IPS-18a (cell line): ENCODE measurements at regions not wholly inside any gene's neighbourhood (a gene's known extent, or its start where the extent isn't known, plus 50 kb on each side); places are given as distances from the start of the nearest gene placed in this dataset.

ENCODE experiments used
- H3K27ac ChIP-seq: one replicate; pipeline ENCODE4 v1.5.1; 2013; ENCODE audit warnings: low read length
- H3K27me3 ChIP-seq: one replicate; pipeline ENCODE4 v1.6.1; 2013; ENCODE audit warnings: mild to moderate bottlenecking, low read length; ENCODE audit not compliant: control insufficient read depth, insufficient read depth
- H3K36me3 ChIP-seq: one replicate; pipeline ENCODE4 v1.6.1; 2013; ENCODE audit warnings: low read depth, low read length; ENCODE audit not compliant: control insufficient read depth
- H3K4me1 ChIP-seq: one replicate; pipeline ENCODE4 v1.6.1; 2013; ENCODE audit warnings: low read depth, low read length; ENCODE audit not compliant: control insufficient read depth
- H3K4me3 ChIP-seq: one replicate; pipeline ENCODE4 v1.5.1; 2013; ENCODE audit warnings: low read length
- H3K9ac ChIP-seq: one replicate; pipeline ENCODE4 v1.6.1; 2013; ENCODE audit warnings: mild to moderate bottlenecking, low read length, moderate library complexity
- H3K9me3 ChIP-seq: one replicate; pipeline ENCODE4 v1.6.1; 2013; ENCODE audit warnings: low read depth, low read length; ENCODE audit not compliant: control insufficient read depth

DNA sequence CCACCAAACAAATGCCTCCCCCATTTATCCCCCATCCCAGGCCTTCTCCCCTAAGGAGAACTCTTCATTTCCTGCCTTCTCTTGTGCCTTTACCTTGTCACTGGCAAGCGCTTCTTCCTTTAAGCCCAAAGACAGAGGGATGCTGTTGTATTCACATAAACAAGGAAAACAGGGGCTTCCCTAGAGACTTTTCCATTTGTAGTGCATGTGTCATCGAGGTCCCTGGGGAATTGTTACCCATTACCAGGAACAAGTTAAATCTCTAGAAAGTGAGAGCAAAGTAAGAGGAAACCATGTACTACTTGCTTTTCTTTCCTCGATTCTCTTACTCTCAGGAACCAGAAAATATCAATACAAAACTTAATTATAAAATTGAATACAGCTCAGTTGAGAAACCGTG, 114.4 kb upstream of the DPT start:
- no peak overlapping the region for H3K9ac ChIP-seq
- no peak overlapping the region for H3K4me3 ChIP-seq
- no peak overlapping the region for H3K27ac ChIP-seq
- no peaks in the 10 kb centered on the region for H3K27me3 ChIP-seq
- no peaks in the 10 kb centered on the region for H3K9me3 ChIP-seq
- no peaks in the 10 kb centered on the region for H3K4me1 ChIP-seq
- no peaks in the 10 kb centered on the region for H3K36me3 ChIP-seq

DNA sequence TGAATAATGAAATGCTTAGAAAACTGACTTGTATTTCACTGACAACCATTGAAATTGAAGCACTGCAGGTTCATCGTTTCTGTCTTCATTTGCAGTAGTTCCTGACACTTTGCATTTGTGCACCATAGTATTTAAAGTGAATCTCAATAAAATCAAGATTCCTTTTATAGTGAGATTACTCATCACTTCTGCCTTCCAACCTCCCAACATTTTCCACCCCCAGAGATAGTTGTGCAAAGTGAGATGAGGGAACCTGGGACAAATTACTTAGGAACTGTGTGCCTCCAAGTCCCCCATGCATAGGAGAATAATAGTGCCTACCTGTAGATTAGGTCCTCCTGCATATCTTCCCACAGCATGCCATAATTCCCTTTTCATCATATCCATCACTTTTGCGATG, 114.9 kb upstream of the DPT start:
- H3K9ac ChIP-seq = no peak overlapping the region
- no peak overlapping the region for H3K27ac ChIP-seq
- H3K4me1 ChIP-seq = no peaks in the 10 kb centered on the region
- H3K27me3 ChIP-seq = no peaks in the 10 kb centered on the region
- H3K4me3 ChIP-seq = no peak overlapping the region
- no peaks in the 10 kb centered on the region for H3K9me3 ChIP-seq
- H3K36me3 ChIP-seq = no peaks in the 10 kb centered on the region

DNA sequence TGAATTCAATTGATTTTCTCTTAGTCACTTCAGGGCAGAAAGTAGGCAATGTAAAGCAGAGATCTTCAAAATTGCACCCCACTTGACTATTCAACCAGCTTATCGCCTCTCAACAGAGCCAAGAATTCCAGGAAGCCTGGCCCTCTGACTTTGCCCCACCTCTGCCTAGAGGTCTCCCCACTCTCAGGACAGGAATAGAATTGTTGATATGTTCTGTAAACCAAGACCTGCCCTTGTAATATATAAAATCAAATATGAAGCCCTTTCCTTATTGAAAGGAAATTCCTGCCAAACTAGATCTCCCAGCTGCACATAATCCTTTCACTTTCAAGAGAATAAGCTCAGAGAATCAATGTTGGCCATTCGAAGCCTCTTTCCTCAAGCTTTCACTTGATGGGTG, 116.1 kb upstream of the DPT start:
- Histone ChIP-seq H3K27me3 (no peaks in the 10 kb centered on the region), H3K36me3 (no peaks in the 10 kb centered on the region), H3K9ac (no peak overlapping the region), H3K27ac (no peak overlapping the region), H3K9me3 (no peaks in the 10 kb centered on the region), H3K4me1 (peaks cover 3% of the 10 kb centered on the region), H3K4me3 (no peak overlapping the region)

DNA sequence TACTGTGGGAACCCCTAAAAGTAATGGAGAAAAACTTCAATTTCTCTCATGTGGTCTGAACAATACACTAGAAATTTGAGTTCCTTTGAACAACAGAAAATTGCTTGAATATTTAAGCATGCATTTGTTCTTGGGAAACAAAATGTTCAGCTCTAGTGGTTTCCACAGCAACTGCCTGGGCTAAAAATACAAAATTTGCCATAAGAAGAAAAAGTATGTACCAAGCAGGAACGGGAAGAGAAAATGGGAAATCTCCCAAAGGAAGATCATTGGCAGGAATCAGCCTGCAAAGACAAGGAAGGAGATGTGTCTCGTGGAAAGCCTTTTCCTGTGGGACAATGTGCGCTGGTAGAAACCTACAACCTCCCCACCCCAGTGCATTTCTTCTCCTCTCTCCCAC, 119.0 kb upstream of the DPT start:
- H3K36me3 ChIP-seq = no peaks in the 10 kb centered on the region
- no peak overlapping the region for H3K27ac ChIP-seq
- H3K4me1 ChIP-seq = peaks cover 3% of the 10 kb centered on the region
- no peaks in the 10 kb centered on the region for H3K27me3 ChIP-seq
- H3K9ac ChIP-seq = no peak overlapping the region
- H3K4me3 ChIP-seq = no peak overlapping the region
- no peaks in the 10 kb centered on the region for H3K9me3 ChIP-seq

DNA sequence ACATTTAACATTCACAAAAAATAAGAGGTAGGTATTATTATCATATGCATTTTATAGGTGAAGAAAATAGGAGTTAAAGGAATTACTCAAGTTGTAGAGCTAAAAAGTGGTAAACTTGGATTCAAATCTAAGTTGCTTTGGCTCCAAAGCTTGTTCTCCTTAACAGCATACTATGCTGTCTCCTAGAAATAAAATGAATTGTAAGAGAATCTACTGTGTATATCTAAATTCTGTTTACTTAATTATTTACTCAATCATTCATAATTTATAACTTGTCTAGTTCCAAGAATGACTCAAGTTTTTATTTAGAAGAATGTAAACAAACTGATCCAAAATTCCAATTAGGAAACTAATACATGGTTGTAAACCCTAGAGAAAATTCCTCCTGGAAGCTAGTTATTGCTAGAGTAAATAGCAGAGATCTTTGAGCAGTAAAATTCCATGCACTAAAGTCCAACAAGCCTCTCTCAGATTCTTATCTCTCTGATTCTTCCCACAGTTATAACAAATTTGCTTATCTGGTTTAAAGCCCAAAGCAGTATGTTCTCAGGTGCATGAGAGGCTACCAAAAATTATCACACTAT, 132.5 kb upstream of the DPT start:
- no peaks in the 10 kb centered on the region for H3K9me3 ChIP-seq
- no peaks in the 10 kb centered on the region for H3K36me3 ChIP-seq
- no peaks in the 10 kb centered on the region for H3K4me1 ChIP-seq
- H3K27ac ChIP-seq = no peak overlapping the region
- H3K27me3 ChIP-seq = no peaks in the 10 kb centered on the region
- H3K4me3 ChIP-seq = no peak overlapping the region
- no peak overlapping the region for H3K9ac ChIP-seq

DNA sequence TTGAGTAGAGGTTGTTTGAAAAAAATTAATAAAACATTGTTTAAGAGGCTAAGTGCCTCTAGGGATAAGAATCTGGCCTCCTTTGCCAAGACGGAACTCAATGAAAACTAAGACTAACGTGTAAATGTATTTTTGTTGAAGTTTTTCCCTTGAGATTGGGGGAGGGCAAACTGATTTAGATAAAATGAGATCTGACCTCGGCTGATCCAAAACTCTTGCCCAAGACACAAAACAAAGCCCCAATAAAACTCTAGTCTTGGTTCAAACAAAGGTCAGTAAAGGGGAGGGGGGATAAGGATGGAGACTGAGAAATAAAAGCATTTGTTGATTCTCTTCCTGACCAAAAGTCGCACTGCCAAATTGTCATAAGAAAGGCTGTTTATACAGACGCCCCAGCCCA, 134.8 kb upstream of the DPT start:
- H3K27me3 ChIP-seq = no peaks in the 10 kb centered on the region
- H3K4me3 ChIP-seq = no peak overlapping the region
- H3K36me3 ChIP-seq = no peaks in the 10 kb centered on the region
- no peaks in the 10 kb centered on the region for H3K9me3 ChIP-seq
- H3K4me1 ChIP-seq = no peaks in the 10 kb centered on the region
- no peak overlapping the region for H3K27ac ChIP-seq
- no peak overlapping the region for H3K9ac ChIP-seq

DNA sequence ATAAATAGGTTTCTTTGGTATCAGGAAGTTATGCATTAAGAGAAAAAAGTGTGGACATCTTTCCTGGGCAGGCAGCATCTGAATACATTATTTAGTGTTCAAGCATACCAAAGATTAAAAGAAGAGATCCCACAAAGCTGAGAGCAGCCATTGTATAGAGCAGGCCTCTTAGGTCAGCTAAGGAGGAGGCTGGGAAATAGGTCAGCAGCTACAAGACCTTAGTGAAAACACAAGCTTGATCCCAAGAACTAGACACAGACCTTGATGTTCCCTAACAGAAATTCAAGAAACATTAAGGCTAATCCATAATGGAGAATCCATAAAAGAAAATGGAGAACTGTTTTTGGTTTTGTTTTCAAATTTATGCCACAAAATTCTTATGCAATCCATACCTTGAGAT, 135.3 kb upstream of the DPT start:
- no peak overlapping the region for H3K27ac ChIP-seq
- no peaks in the 10 kb centered on the region for H3K4me1 ChIP-seq
- no peaks in the 10 kb centered on the region for H3K9me3 ChIP-seq
- no peak overlapping the region for H3K9ac ChIP-seq
- H3K27me3 ChIP-seq = no peaks in the 10 kb centered on the region
- H3K4me3 ChIP-seq = no peak overlapping the region
- no peaks in the 10 kb centered on the region for H3K36me3 ChIP-seq

DNA sequence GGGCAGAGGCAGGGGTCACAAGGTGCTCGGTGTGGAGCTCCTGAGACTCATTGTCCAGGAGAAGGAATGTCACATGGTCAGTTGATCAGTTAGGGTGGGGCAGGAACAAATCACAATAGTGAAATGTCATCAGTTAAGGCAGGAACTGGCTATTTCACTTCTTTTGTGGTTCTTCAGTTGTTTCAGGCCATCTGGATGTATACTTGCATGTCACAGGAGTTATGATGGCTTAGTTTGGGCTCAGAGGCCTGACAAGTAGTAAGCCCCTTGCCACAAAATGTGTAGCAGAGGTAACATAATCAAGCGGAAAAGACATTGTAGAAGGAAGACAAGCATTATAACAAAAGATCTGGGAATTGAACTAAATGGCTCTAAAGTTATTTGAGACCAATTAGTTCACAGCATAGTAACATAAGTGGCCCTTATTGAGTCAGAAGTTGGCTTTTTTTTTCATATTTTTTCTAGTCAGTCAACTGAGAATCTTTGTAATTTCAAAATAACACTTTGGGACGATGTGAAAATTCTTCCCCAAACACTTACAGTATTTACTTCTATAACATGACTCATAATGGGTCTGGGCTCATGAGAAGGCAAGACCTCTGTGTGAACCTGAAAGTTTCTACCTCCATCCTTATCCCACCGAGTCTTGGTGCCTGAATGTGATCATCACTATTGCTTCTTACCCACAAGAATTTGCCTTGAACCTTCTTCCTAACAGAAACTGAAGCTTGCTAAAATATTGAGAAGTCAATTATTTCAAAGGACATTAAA, 137.0 kb upstream of the DPT start:
- H3K9me3 ChIP-seq = no peaks in the 10 kb centered on the region
- no peak overlapping the region for H3K4me3 ChIP-seq
- H3K27ac ChIP-seq = no peak overlapping the region
- H3K36me3 ChIP-seq = no peaks in the 10 kb centered on the region
- no peaks in the 10 kb centered on the region for H3K4me1 ChIP-seq
- H3K27me3 ChIP-seq = no peaks in the 10 kb centered on the region
- H3K9ac ChIP-seq = no peak overlapping the region

DNA sequence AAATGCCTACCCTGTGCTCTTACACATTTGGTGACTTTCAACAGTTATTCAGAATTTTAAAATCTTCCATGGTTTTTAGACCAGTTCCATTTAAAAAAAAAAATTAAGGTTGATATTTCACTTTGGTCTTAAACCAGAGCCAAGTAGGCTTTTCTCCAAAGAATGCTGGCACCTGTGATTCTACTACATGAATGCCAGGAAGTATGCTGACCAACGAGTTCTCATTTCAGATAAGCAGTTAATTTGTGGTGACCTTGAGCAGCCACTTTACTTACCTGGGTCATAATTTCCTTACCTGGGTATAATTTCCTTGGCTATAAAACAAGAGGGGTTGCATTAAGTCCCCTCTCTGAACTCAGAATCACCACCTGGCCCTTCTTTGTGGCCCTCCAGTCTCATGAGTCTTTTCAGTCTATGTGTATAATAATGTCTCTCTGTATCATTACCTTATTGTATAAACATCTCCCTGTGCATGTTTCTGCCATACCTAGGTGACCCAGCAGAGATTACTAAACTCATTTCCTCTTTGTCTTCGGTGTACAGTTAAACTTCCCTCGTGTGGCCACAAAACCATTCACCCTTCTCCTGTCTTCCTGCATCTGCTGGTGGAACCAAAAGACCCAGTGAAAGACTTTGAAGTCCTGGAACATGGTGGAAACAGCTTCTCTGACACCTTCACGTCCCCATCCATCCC, 139.1 kb upstream of the DPT start:
- no peak overlapping the region for H3K4me3 ChIP-seq
- no peaks in the 10 kb centered on the region for H3K9me3 ChIP-seq
- no peaks in the 10 kb centered on the region for H3K4me1 ChIP-seq
- H3K36me3 ChIP-seq = no peaks in the 10 kb centered on the region
- no peaks in the 10 kb centered on the region for H3K27me3 ChIP-seq
- H3K27ac ChIP-seq = no peak overlapping the region
- no peak overlapping the region for H3K9ac ChIP-seq

DNA sequence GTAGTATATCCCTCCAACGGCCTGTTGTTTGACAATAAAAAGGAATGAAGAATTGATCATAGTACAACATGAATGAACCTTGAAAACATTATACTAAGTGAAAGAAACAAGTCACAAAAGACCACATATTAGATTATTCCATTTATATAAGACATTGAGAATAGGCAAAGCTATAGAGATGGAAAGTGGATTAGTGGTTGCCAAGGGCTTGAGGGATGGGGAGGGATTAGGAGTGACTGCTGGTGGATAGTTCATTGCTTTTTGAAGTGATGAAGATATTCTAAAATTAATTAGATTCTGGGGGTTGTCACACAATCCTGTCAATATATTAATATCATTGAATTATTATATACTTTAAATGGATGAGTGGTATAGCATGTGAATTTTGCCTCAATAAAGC, 142.5 kb upstream of the DPT start:
- H3K9ac ChIP-seq = no peak overlapping the region
- H3K4me1 ChIP-seq = no peaks in the 10 kb centered on the region
- H3K9me3 ChIP-seq = no peaks in the 10 kb centered on the region
- no peak overlapping the region for H3K4me3 ChIP-seq
- H3K27ac ChIP-seq = no peak overlapping the region
- no peaks in the 10 kb centered on the region for H3K36me3 ChIP-seq
- H3K27me3 ChIP-seq = no peaks in the 10 kb centered on the region

DNA sequence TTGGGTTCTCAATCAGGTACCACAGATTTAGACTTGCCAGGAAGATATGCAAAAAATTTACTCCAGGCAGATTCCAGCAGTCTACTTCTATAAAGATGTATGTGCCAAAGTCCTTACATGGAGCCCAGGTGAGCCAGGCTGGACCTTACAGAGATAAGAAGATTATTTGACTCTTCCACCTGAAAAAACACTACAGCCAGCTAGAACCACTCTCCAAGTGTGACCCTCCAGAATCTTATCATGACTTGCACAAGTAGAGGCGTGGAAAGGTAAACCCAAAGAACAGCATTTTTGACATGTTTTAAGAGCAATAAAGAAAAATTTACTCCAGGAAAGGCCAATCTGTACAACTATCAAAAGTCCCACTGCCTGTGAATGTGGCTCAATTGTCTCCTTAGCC, 146.8 kb upstream of the DPT start:
- Histone ChIP-seq H3K4me1 (no peaks in the 10 kb centered on the region), H3K27ac (no peak overlapping the region), H3K4me3 (no peak overlapping the region), H3K27me3 (no peaks in the 10 kb centered on the region), H3K36me3 (no peaks in the 10 kb centered on the region), H3K9me3 (no peaks in the 10 kb centered on the region), H3K9ac (no peak overlapping the region)

DNA sequence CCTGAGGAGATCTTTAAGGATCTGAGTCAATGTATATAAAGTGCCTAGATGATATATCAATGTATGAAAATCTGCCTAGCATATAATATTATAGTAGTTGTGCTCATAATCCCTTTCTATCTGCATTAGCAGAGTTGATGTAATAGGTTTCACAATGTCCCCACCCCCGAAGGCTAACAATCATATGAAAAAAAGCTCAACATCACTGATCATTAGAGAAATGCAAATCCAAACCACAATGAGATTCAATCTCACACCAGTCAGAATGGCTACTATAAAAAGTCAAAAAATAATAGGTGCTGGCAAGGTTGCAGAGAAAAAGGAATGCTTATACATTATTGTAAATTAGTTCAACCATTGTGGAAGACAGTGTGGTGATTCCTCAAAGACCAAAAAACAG, 147.8 kb upstream of the DPT start:
- Histone ChIP-seq H3K9me3 (no peaks in the 10 kb centered on the region), H3K4me3 (no peak overlapping the region), H3K27ac (no peak overlapping the region), H3K27me3 (no peaks in the 10 kb centered on the region), H3K36me3 (no peaks in the 10 kb centered on the region), H3K4me1 (peaks cover 4% of the 10 kb centered on the region), H3K9ac (no peak overlapping the region)
